Neural crest cell (in vitro differentiated cells): ENCODE measurements at regions not wholly inside any gene's neighbourhood (a gene's known extent, or its start where the extent isn't known, plus 50 kb on each side); places are given as distances from the start of the nearest gene placed in this dataset.

Experiments
- DNase-seq: peaks from one replicate; pipeline ENCODE4 v3.0.0; 2021; ENCODE audit warnings: low read depth, mixed read lengths, low spot score
- H3K27ac Mint-ChIP-seq: one replicate; pipeline ENCODE4 v1.8.0; 2021; ENCODE audit warnings: mild to moderate bottlenecking, mixed read lengths; ENCODE audit not compliant: unreplicated experiment
- H3K27me3 Mint-ChIP-seq: 2 replicates; pipeline ENCODE4 v1.8.0; 2021; ENCODE audit warnings: low read depth, mild to moderate bottlenecking, mixed read lengths
- H3K36me3 Mint-ChIP-seq: 2 replicates; pipeline ENCODE4 v1.8.0; 2021; ENCODE audit warnings: low read depth, mild to moderate bottlenecking, mixed read lengths
- H3K4me1 Mint-ChIP-seq: 2 replicates; pipeline ENCODE4 v1.8.0; 2021; ENCODE audit warnings: mixed read lengths
- H3K4me3 Mint-ChIP-seq: one replicate; pipeline ENCODE4 v1.8.0; 2021; ENCODE audit warnings: mild to moderate bottlenecking, mixed read lengths
- H3K9me3 Mint-ChIP-seq: 2 replicates; pipeline ENCODE4 v1.8.0; 2021; ENCODE audit warnings: mixed read lengths
- TF ChIP-seq, protein P1 (sequence below): fragments of 200-600 bp; sonication (generic); conservative IDR thresholded peaks from 2 replicates; pipeline ENCODE4 v1.5.0; 2021; ENCODE audit warnings: antibody characterized with exemption, mild to moderate bottlenecking

GRCh38 chr12:73307260-73307659 is 1035.1 kb downstream of the TRHDE start:
- Mint-ChIP-seq H3K36me3 (no peaks in the 10 kb centered on the region), H3K27ac (no peak overlapping the region), H3K4me1 (no peaks in the 10 kb centered on the region), H3K4me3 (no peak overlapping the region), H3K27me3 (no peaks in the 10 kb centered on the region), H3K9me3 (peaks cover 10% of the 10 kb centered on the region)
- TF ChIP-seq, protein P1, sequence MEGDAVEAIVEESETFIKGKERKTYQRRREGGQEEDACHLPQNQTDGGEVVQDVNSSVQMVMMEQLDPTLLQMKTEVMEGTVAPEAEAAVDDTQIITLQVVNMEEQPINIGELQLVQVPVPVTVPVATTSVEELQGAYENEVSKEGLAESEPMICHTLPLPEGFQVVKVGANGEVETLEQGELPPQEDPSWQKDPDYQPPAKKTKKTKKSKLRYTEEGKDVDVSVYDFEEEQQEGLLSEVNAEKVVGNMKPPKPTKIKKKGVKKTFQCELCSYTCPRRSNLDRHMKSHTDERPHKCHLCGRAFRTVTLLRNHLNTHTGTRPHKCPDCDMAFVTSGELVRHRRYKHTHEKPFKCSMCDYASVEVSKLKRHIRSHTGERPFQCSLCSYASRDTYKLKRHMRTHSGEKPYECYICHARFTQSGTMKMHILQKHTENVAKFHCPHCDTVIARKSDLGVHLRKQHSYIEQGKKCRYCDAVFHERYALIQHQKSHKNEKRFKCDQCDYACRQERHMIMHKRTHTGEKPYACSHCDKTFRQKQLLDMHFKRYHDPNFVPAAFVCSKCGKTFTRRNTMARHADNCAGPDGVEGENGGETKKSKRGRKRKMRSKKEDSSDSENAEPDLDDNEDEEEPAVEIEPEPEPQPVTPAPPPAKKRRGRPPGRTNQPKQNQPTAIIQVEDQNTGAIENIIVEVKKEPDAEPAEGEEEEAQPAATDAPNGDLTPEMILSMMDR = no peak
- no peak for DNase-seq

- H3K36me3 Mint-ChIP-seq = no peaks in the 10 kb centered on the region
- DNase-seq = no peak
- no peaks in the 10 kb centered on the region for H3K4me1 Mint-ChIP-seq
- TF ChIP-seq, protein P1 = no peak
- H3K27ac Mint-ChIP-seq = no peak overlapping the region
- no peaks in the 10 kb centered on the region for H3K27me3 Mint-ChIP-seq
- no peak overlapping the region for H3K4me3 Mint-ChIP-seq
- peaks cover 10% of the 10 kb centered on the region for H3K9me3 Mint-ChIP-seq
Measured at GRCh38 chr12:73308079-73308478, 1035.9 kb downstream of the TRHDE start.

GRCh38 chr12:73308747-73309146 is 1036.6 kb downstream of the TRHDE start:
- H3K4me3 Mint-ChIP-seq = no peak overlapping the region
- H3K27me3 Mint-ChIP-seq = no peaks in the 10 kb centered on the region
- no peaks in the 10 kb centered on the region for H3K36me3 Mint-ChIP-seq
- H3K4me1 Mint-ChIP-seq = no peaks in the 10 kb centered on the region
- no peak for DNase-seq
- H3K27ac Mint-ChIP-seq = no peak overlapping the region
- TF ChIP-seq, protein P1 = no peak
- H3K9me3 Mint-ChIP-seq = peaks cover 10% of the 10 kb centered on the region

- H3K9me3 Mint-ChIP-seq = peaks cover 8% of the 10 kb centered on the region
- DNase-seq = no peak
- H3K27ac Mint-ChIP-seq = no peak overlapping the region
- no peaks in the 10 kb centered on the region for H3K4me1 Mint-ChIP-seq
- H3K27me3 Mint-ChIP-seq = no peaks in the 10 kb centered on the region
- TF ChIP-seq, protein P1 = no peak
- H3K4me3 Mint-ChIP-seq = no peak overlapping the region
- peaks cover 7% of the 10 kb centered on the region for H3K36me3 Mint-ChIP-seq
Measured at GRCh38 chr12:73321319-73321718, 1049.1 kb downstream of the TRHDE start.

- TF ChIP-seq, protein P1 = no peak
- Mint-ChIP-seq H3K9me3 (peaks cover 10% of the 10 kb centered on the region), H3K36me3 (peaks cover 7% of the 10 kb centered on the region), H3K27me3 (no peaks in the 10 kb centered on the region), H3K4me1 (no peaks in the 10 kb centered on the region), H3K27ac (no peak overlapping the region), H3K4me3 (no peak overlapping the region)
- no peak for DNase-seq
Measured at GRCh38 chr12:73321776-73322175, 1049.6 kb downstream of the TRHDE start.
